Hepatocyte (in vitro differentiated cells): ENCODE measurements at regions not wholly inside any gene's neighbourhood (a gene's known extent, or its start where the extent isn't known, plus 50 kb on each side); places are given as distances from the start of the nearest gene placed in this dataset.

Experiments used
- DNase-seq: peaks from one replicate; pipeline ENCODE4 v3.0.0-alpha.2; 2016; ENCODE audit warnings: low spot score
- H2AFZ ChIP-seq: fragments of 200-600 bp; sonication (generic); 2 replicates; pipeline ENCODE4 v1.6.0; 2016; ENCODE audit warnings: antibody characterized with exemption, mild to moderate bottlenecking
- H3K27ac ChIP-seq: fragments of 200-600 bp; sonication (generic); 2 replicates; pipeline ENCODE4 v1.5.1; 2016; ENCODE audit warnings: mild to moderate bottlenecking
- H3K27me3 ChIP-seq: fragments of 200-600 bp; sonication (generic); 2 replicates; pipeline ENCODE4 v1.6.1; 2016
- H3K36me3 ChIP-seq: fragments of 200-600 bp; sonication (generic); replicated peaks from 2 replicates; pipeline ENCODE4 v1.5.1; 2016; ENCODE audit warnings: low read depth; ENCODE audit not compliant: insufficient read depth
- H3K4me1 ChIP-seq: fragments of 200-600 bp; sonication (generic); 2 replicates; pipeline ENCODE4 v1.5.1; 2016; ENCODE audit warnings: mild to moderate bottlenecking, moderate library complexity; ENCODE audit not compliant: insufficient read depth
- H3K4me2 ChIP-seq: fragments of 200-600 bp; sonication (generic); 2 replicates; pipeline ENCODE4 v1.6.0; 2016
- H3K4me3 ChIP-seq: fragments of 200-600 bp; sonication (generic); 2 replicates; pipeline ENCODE4 v1.5.1; 2016; ENCODE audit warnings: mild to moderate bottlenecking
- H3K79me2 ChIP-seq: fragments of 200-600 bp; sonication (generic); 2 replicates; pipeline ENCODE4 v1.6.0; 2017; ENCODE audit warnings: mild to moderate bottlenecking
- H3K9me2 ChIP-seq: fragments of 200-600 bp; sonication (generic); replicated peaks from 2 replicates; pipeline ENCODE4 v1.6.0; 2017; ENCODE audit warnings: mild to moderate bottlenecking; ENCODE audit not compliant: insufficient read depth
- H3K9me3 ChIP-seq: fragments of 200-600 bp; sonication (generic); 2 replicates; pipeline ENCODE4 v1.5.1; 2016; ENCODE audit warnings: low read depth, mild to moderate bottlenecking
- H4K20me1 ChIP-seq: fragments of 200-600 bp; sonication (generic); 2 replicates; pipeline ENCODE4 v1.6.0; 2016; ENCODE audit warnings: mild to moderate bottlenecking; ENCODE audit not compliant: insufficient read depth, poor library complexity, severe bottlenecking
- EZH2 ChIP-seq: fragments of 200-600 bp; sonication (generic); IDR thresholded peaks from 2 replicates; pipeline ENCODE4 v1.6.1; 2016; ENCODE audit warnings: antibody characterized with exemption, mild to moderate bottlenecking, borderline replicate concordance
- EZH2phosphoT487 ChIP-seq: fragments of 200-600 bp; sonication (generic); IDR thresholded peaks from one replicate; pipeline ENCODE4 v1.6.1; 2018; ENCODE audit warnings: antibody characterized with exemption, mild to moderate bottlenecking, low read depth, moderate library complexity; ENCODE audit not compliant: unreplicated experiment, severe bottlenecking
- WGBS: methylation state at CpG from one replicate; pipeline ENCODE4 v1.1.6; 2016; ENCODE audit warnings: low lambda C conversion rate; ENCODE audit errors: missing lambda C conversion rate; 5-methylcytosine and 5-hydroxymethylcytosine counted together
- TF ChIP-seq, protein P1 (sequence below): fragments of 200-600 bp; sonication (generic); IDR thresholded peaks from 2 replicates; pipeline ENCODE4 v1.5.1; 2016; ENCODE audit warnings: antibody characterized with exemption, mild to moderate bottlenecking; ENCODE audit not compliant: poor library complexity

DNA sequence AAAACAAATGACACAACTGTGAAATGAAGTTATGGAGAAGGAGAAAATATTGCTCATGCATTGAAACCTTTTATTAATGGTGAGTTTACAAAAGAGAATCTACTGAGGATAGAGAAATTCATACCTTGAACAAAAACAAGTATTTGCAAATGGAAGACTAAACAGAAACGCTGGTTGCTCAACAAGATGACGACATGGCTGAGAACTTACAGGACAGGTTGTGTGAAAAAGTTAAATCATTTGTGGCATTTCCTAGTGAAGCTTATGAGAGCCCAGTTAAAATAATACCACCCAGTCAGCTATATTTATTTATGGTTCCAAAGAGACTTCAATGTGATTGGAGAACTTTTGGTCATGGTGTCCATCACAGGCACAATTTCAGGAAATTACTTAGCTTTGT lies 148.6 kb upstream of the PKDCC start:
- no peak overlapping the region for H3K4me2 ChIP-seq
- H3K4me1 ChIP-seq: peaks cover 21% of the 10 kb centered on the region
- no peaks in the 10 kb centered on the region for H3K9me3 ChIP-seq
- no peaks in the 10 kb centered on the region for H4K20me1 ChIP-seq
- no peaks in the 10 kb centered on the region for H3K79me2 ChIP-seq
- peak overlapping the region; percentile 66 for H3K27ac ChIP-seq
- WGBS: 34% methylated on average over 2 of the region's 2 CpGs
- H2AFZ ChIP-seq: no peak overlapping the region
- DNase-seq: peak; percentile 46
- H3K36me3 ChIP-seq: no peaks in the 10 kb centered on the region
- H3K4me3 ChIP-seq: no peak overlapping the region
- no peaks in the 10 kb centered on the region for H3K9me2 ChIP-seq
- H3K27me3 ChIP-seq: no peaks in the 10 kb centered on the region
- TF ChIP-seq EZH2phosphoT487 (no peak), EZH2 (no peak)
- TF ChIP-seq, protein P1, sequence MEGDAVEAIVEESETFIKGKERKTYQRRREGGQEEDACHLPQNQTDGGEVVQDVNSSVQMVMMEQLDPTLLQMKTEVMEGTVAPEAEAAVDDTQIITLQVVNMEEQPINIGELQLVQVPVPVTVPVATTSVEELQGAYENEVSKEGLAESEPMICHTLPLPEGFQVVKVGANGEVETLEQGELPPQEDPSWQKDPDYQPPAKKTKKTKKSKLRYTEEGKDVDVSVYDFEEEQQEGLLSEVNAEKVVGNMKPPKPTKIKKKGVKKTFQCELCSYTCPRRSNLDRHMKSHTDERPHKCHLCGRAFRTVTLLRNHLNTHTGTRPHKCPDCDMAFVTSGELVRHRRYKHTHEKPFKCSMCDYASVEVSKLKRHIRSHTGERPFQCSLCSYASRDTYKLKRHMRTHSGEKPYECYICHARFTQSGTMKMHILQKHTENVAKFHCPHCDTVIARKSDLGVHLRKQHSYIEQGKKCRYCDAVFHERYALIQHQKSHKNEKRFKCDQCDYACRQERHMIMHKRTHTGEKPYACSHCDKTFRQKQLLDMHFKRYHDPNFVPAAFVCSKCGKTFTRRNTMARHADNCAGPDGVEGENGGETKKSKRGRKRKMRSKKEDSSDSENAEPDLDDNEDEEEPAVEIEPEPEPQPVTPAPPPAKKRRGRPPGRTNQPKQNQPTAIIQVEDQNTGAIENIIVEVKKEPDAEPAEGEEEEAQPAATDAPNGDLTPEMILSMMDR: no peak

DNA sequence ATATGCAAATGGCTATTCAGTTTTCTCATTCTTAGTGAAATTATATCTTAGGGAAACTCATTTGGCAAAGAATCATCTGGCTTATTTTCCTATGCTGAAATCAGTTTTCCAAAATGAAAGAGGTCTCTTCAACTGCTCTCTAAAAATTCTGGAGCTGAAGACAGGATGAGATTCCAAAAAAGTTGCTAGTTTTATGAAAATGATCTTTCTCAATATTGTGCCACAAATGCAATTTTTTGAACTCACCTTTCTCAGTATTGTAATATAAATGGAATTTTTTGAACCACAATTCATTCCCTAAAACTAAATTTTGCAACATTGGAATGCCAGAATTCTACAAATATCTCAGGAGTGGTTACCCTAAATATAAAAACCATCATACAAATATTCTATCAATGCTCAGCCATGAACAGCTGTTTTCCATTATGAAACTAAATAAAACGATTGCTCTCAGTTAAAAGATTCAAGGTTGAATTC lies 147.7 kb upstream of the PKDCC start:
- H3K9me2 ChIP-seq: no peaks in the 10 kb centered on the region
- TF ChIP-seq, protein P1: no peak
- 57% methylated on average over 1 of the region's 1 CpG for WGBS

DNA sequence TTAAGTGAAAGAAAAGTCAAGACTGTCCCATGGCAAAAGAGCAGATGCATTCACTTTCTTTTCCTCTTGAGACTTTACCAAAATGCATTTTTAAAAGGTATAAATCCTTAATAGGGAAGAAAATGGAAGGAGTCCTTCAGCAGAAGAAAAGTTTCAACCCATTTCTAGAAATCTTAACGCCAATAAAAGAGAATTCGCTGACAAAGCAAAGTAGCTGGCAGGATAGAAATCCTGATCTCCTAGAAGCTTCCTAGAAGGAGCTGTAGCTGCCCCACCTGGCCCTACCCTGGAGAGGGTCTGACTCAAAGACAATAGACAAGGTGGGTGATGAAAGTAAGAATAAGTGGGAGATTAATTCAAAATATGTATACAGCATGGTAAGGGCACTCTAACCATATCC lies 144.9 kb upstream of the PKDCC start:
- no peak for DNase-seq
- 81% methylated on average over 2 of the region's 2 CpGs for WGBS
- H3K27ac ChIP-seq: no peak overlapping the region
- TF ChIP-seq EZH2phosphoT487 (no peak), EZH2 (no peak)
- TF ChIP-seq, protein P1: no peak
- H4K20me1 ChIP-seq: no peaks in the 10 kb centered on the region
- H3K79me2 ChIP-seq: no peaks in the 10 kb centered on the region
- peaks cover 24% of the 10 kb centered on the region for H3K4me1 ChIP-seq
- no peaks in the 10 kb centered on the region for H3K27me3 ChIP-seq
- H2AFZ ChIP-seq: no peak overlapping the region
- no peaks in the 10 kb centered on the region for H3K9me2 ChIP-seq
- no peak overlapping the region for H3K4me2 ChIP-seq
- no peaks in the 10 kb centered on the region for H3K36me3 ChIP-seq
- no peaks in the 10 kb centered on the region for H3K9me3 ChIP-seq
- no peak overlapping the region for H3K4me3 ChIP-seq

More for the DNA sequence above, 147.7 kb upstream of the PKDCC start:
- Histone ChIP-seq H2AFZ (no peak overlapping the region), H3K4me1 (peaks cover 15% of the 10 kb centered on the region), H3K79me2 (no peaks in the 10 kb centered on the region), H3K9me3 (no peaks in the 10 kb centered on the region), H4K20me1 (no peaks in the 10 kb centered on the region), H3K4me2 (no peak overlapping the region), H3K36me3 (no peaks in the 10 kb centered on the region), H3K27ac (no peak overlapping the region), H3K4me3 (no peak overlapping the region), H3K27me3 (no peaks in the 10 kb centered on the region)
- no peak for DNase-seq

DNA sequence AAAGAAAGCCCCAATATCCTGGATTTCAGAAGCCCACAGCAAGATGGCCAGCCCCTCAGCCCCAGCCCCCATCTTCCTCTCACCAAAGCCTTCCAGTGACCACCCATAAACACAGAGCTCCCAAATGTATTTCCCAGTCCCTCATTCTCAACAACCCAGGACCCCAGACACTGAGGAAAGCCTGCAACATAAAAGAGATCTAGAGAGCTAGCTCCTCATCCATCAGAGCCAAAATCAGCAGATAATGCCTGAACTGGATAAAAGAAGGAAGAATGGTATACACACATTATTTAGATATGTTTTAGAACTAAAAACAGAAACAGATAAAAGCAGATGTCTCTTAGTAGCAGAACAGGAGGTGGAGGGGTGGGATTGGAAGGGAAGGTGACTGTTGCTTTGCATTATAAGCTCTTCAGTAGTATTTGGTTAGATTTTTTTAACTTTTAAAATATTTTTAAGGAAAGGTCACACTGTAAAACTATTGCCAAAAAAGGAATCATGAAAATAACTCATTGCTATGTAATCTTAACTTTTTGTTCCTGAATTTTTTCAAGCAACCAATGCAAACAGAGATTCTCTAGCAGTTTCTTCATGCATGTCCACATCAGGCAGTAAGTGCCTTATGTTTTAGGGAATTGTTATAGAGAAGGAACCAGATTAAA lies 144.2 kb upstream of the PKDCC start:
- no peaks in the 10 kb centered on the region for H3K9me2 ChIP-seq
- no peaks in the 10 kb centered on the region for H3K79me2 ChIP-seq
- H3K27ac ChIP-seq: no peak overlapping the region
- H3K9me3 ChIP-seq: no peaks in the 10 kb centered on the region
- no peaks in the 10 kb centered on the region for H4K20me1 ChIP-seq
- TF ChIP-seq EZH2phosphoT487 (no peak), EZH2 (no peak)
- TF ChIP-seq, protein P1: no peak
- no peaks in the 10 kb centered on the region for H3K36me3 ChIP-seq
- no peak overlapping the region for H3K4me3 ChIP-seq
- no peak overlapping the region for H2AFZ ChIP-seq
- no peak overlapping the region for H3K4me2 ChIP-seq
- H3K27me3 ChIP-seq: no peaks in the 10 kb centered on the region
- H3K4me1 ChIP-seq: peaks cover 25% of the 10 kb centered on the region
- no peak for DNase-seq
